LNCaP clone FGC (cell line): ENCODE measurements at regions not wholly inside any gene's neighbourhood (a gene's known extent, or its start where the extent isn't known, plus 50 kb on each side); places are given as distances from the start of the nearest gene placed in this dataset.

ENCODE experiments used
- DNase-seq: peaks from one replicate; pipeline ENCODE4 v3.0.0-alpha.2; 2011; ENCODE audit warnings: low read depth
- H3K4me3 ChIP-seq: 2 replicates; pipeline ENCODE4 v1.5.1; 2011; ENCODE audit warnings: mild to moderate bottlenecking, low read depth, low read length, control low read depth
- TF ChIP-seq, protein P1 (sequence below): IDR thresholded peaks from 2 replicates; pipeline ENCODE4 v1.5.1; 2012; ENCODE audit warnings: mild to moderate bottlenecking; ENCODE audit not compliant: control insufficient read depth, insufficient read depth; ENCODE audit errors: extremely low read depth

DNA sequence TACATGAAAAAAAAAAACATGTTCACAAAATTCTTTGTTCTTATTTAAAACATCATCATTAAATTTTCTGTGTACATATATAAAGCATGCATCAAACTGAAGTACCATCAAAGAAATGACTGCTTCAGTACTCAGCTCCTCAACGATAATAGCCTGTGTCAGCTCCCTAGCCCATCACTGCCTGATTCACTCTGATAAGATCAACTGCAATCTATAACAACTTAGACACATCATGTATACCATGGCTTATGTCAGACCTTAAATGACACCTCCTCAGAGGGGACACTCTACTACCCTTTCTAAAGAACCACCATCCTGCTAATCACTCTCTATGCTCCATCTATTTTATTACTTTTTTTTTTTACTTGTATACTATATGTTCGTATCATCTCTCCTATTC, 200.5 kb upstream of the TLE4 start:
- no peak overlapping the region for H3K4me3 ChIP-seq
- no peak for DNase-seq
- TF ChIP-seq, protein P1, sequence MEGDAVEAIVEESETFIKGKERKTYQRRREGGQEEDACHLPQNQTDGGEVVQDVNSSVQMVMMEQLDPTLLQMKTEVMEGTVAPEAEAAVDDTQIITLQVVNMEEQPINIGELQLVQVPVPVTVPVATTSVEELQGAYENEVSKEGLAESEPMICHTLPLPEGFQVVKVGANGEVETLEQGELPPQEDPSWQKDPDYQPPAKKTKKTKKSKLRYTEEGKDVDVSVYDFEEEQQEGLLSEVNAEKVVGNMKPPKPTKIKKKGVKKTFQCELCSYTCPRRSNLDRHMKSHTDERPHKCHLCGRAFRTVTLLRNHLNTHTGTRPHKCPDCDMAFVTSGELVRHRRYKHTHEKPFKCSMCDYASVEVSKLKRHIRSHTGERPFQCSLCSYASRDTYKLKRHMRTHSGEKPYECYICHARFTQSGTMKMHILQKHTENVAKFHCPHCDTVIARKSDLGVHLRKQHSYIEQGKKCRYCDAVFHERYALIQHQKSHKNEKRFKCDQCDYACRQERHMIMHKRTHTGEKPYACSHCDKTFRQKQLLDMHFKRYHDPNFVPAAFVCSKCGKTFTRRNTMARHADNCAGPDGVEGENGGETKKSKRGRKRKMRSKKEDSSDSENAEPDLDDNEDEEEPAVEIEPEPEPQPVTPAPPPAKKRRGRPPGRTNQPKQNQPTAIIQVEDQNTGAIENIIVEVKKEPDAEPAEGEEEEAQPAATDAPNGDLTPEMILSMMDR: no peak

DNA sequence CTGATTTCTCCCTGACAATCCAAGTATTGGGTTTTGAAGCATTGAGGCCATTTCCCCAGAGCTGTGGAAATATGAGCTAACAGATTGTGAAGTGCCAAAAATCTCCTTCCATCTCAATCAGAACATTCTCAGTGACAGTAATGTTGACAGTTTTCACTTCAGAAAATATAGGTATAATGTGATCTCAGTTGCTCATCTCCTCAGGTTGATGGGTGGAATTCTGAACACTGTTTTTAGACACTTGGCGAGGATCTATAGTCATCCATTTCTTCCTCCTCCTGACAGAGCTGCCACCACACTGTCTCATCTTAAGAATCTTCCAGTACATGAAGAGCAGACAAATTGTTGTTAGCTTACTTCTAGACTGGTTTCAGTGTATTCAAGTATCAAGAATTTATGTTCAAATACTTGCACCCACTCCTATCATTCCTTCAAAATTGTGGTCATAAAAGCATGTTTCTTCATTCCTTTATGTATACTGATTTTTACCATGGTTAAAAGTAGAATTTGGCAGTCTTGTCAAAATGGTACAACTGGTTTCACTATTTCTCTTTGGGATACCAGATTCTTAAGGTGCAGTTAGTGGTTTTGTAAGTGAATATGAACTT, 199.7 kb upstream of the TLE4 start:
- TF ChIP-seq, protein P1: no peak
- DNase-seq: no peak
- H3K4me3 ChIP-seq: no peak overlapping the region

GRCh38 chr9:79377339-79377855, 194.4 kb upstream of the TLE4 start:
- H3K4me3 ChIP-seq: no peak overlapping the region
- DNase-seq: no peak
- TF ChIP-seq, protein P1: no peak

- TF ChIP-seq, protein P1: no peak
- H3K4me3 ChIP-seq: no peak overlapping the region
- no peak for DNase-seq
Observed at GRCh38 chr9:79378107-79378506, 193.7 kb upstream of the TLE4 start.

DNA sequence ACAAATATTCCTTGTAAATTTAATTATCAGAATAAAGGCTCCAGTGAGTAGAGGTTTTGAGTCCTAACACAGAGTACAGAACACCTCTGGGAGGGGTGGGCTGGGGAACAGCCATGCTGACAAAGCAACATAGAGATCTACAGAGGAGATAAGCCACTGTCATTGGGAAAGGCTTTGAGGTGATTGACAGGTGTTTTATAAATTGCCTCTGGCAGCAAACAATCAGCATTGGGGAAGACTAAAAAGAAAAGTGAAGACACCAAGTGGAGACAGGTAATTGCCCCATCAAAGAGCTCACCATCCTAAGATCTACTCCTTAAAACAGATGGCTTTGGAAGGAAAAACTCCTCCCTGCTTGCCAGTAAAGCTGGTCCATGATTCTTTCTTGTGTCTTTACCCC, 189.7 kb upstream of the TLE4 start:
- no peak overlapping the region for H3K4me3 ChIP-seq
- DNase-seq: no peak
- TF ChIP-seq, protein P1: no peak

- no peak for DNase-seq
- no peak overlapping the region for H3K4me3 ChIP-seq
- TF ChIP-seq, protein P1: no peak
Observed at GRCh38 chr9:79382458-79382857, 189.3 kb upstream of the TLE4 start.

- TF ChIP-seq, protein P1: no peak
- no peak overlapping the region for H3K4me3 ChIP-seq
- DNase-seq: no peak
Observed at GRCh38 chr9:79383096-79383495, 188.7 kb upstream of the TLE4 start.
